GM18867 (cell line): ENCODE measurements at regions not wholly inside any gene's neighbourhood (a gene's known extent, or its start where the extent isn't known, plus 50 kb on each side); places are given as distances from the start of the nearest gene placed in this dataset.

Experiments
- ATAC-seq: cut with Tn5 transposase; IDR thresholded peaks from one replicate; pipeline ENCODE4 v1.9.1; 2021; ENCODE audit warnings: mild to moderate bottlenecking, moderate library complexity; ENCODE audit not compliant: unreplicated experiment

- no peak for ATAC-seq
Measured at GRCh38 chr2:120878970-120879369, 143.3 kb downstream of the GLI2 start.

- ATAC-seq: no peak
Measured at GRCh38 chr2:120879431-120880295, 144.0 kb downstream of the GLI2 start.

- no peak for ATAC-seq
Measured at GRCh38 chr2:120880381-120880780, 144.7 kb downstream of the GLI2 start.

GRCh38 chr2:120881981-120882788 lies 146.5 kb downstream of the GLI2 start:
- no peak for ATAC-seq

GRCh38 chr2:120883607-120884440 lies 148.2 kb downstream of the GLI2 start:
- ATAC-seq: no peak

- ATAC-seq: no peak
Measured at GRCh38 chr2:120884472-120885290, 149.0 kb downstream of the GLI2 start.

- ATAC-seq: no peak
Measured at GRCh38 chr2:120885321-120885720, 149.7 kb downstream of the GLI2 start.

- no peak for ATAC-seq
Measured at GRCh38 chr2:120885749-120886148, 150.1 kb downstream of the GLI2 start.

- ATAC-seq: no peak
Measured at GRCh38 chr2:120886534-120887319, 151.1 kb downstream of the GLI2 start.

- ATAC-seq: no peak
Measured at GRCh38 chr2:120887320-120887697, 151.6 kb downstream of the GLI2 start.

- no peak for ATAC-seq
Measured at GRCh38 chr2:120887741-120888231, 152.1 kb downstream of the GLI2 start.

GRCh38 chr2:120888851-120889250 lies 153.2 kb downstream of the GLI2 start:
- ATAC-seq: no peak

GRCh38 chr2:120889936-120890335 lies 154.3 kb downstream of the GLI2 start:
- ATAC-seq: no peak

GRCh38 chr2:120890566-120891360 lies 155.1 kb downstream of the GLI2 start:
- no peak for ATAC-seq

GRCh38 chr2:120892271-120892966 lies 156.8 kb downstream of the GLI2 start:
- ATAC-seq: no peak

- ATAC-seq: no peak
Measured at GRCh38 chr2:120892967-120893667, 157.4 kb downstream of the GLI2 start.
